Gastrocnemius medialis (tissue), 4 donors: ENCODE measurements at regions not wholly inside any gene's neighbourhood (a gene's known extent, or its start where the extent isn't known, plus 50 kb on each side); places are given as distances from the start of the nearest gene placed in this dataset.

Source experiments
- ATAC-seq, 2 donors: fragments of 150-250 bp; one replicate each; pipeline ENCODE4 v1.9.1; 2016
- DNase-seq, 2 donors: peaks; one replicate each; pipeline ENCODE4 v3.0.0-alpha.2; 2019
- H3K27ac ChIP-seq, 4 donors: fragments of 200-600 bp; sonication (generic); 1 replicate in 1 of 4; 2 replicates in 3 of 4; pipeline ENCODE4 v1.5.1; 2016 to 2018; ENCODE audit warnings: mild to moderate bottlenecking in 2 of 4, moderate library complexity in 1 of 4
- H3K27me3 ChIP-seq, 3 donors: fragments of 200-600 bp; sonication (generic) in 2 of 3; 1 replicate in 1 of 3; 2 replicates in 2 of 3; pipeline versions ENCODE4 v1.5.1 to v1.6.0; 2016 to 2019; ENCODE audit warnings: mild to moderate bottlenecking in 1 of 3, moderate library complexity in 1 of 3
- H3K36me3 ChIP-seq, 2 donors: fragments of 200-600 bp; sonication (generic) in 1 of 2; one replicate each; pipeline ENCODE4 v1.5.1; 2017 to 2018
- H3K4me1 ChIP-seq, 2 donors: fragments of 200-600 bp; sonication (generic) in 1 of 2; one replicate each; pipeline ENCODE4 v1.5.1; 2016 to 2017; ENCODE audit warnings: mild to moderate bottlenecking in 2 of 2
- H3K4me3 ChIP-seq, 4 donors: fragments of 200-600 bp; sonication (generic) in 3 of 4; 1 replicate in 1 of 4; 2 replicates in 3 of 4; pipeline ENCODE4 v1.5.1; 2016 to 2019; ENCODE audit warnings: mild to moderate bottlenecking in 2 of 4
- H3K9me3 ChIP-seq, 3 donors: fragments of 200-600 bp; sonication (generic) in 2 of 3; 1 replicate in 1 of 3; 2 replicates in 2 of 3; pipeline ENCODE4 v1.5.1; 2016 to 2019
- POLR2A ChIP-seq, 2 donors: fragments of 450-650 bp; IDR thresholded peaks; one replicate each; pipeline ENCODE4 v1.6.1; 2017; ENCODE audit warnings: antibody characterized with exemption in 2 of 2, mild to moderate bottlenecking in 2 of 2, moderate library complexity in 2 of 2
- in situ Hi-C, 4 donors: fragments of 200-750 bp; cut with MboI; loops; one replicate each; pipeline versions ENCODE4 v1.15.0 to v1.8.0; 2017; ENCODE audit warnings: low sequenced_read_pairs in 4 of 4
- intact Hi-C: fragments of 100-400 bp; cut with DNase I; formaldehyde crosslinking; loops from one replicate; pipeline ENCODE4 v1.15.1; 2023; ENCODE audit warnings: low total_unique reads
- TF ChIP-seq, protein P1 (sequence below), 5 experiments: fragments of 450-650 bp in 3 of 5; fragments of 200-600 bp in 2 of 5; sonication (generic) in 2 of 5; IDR thresholded peaks in 4 of 5; conservative IDR thresholded peaks in 1 of 5; 1 replicate in 4 of 5; 2 replicates in 1 of 5; pipeline ENCODE4 v1.5.1; 2016 to 2019; ENCODE audit warnings: antibody characterized with exemption in 5 of 5, mild to moderate bottlenecking in 3 of 5, moderate library complexity in 3 of 5

- Histone ChIP-seq H3K36me3 (no peaks in the 10 kb centered on the region), H3K27me3 (no peaks in the 10 kb centered on the region), H3K4me3 (no peak overlapping the region), H3K9me3 (no peaks in the 10 kb centered on the region), H3K4me1 (no peaks in the 10 kb centered on the region), H3K27ac (no peak overlapping the region)
- DNase-seq (no peak), ATAC-seq (no peak)
- in situ Hi-C loops (loop anchor here in 3 of 4 donors (10.0 kb wide), 3 partner anchors 231 to 251 kb away; no protein-coding TSS in a partner anchor), intact Hi-C loops (no loop called here)
- TF ChIP-seq, protein P1, sequence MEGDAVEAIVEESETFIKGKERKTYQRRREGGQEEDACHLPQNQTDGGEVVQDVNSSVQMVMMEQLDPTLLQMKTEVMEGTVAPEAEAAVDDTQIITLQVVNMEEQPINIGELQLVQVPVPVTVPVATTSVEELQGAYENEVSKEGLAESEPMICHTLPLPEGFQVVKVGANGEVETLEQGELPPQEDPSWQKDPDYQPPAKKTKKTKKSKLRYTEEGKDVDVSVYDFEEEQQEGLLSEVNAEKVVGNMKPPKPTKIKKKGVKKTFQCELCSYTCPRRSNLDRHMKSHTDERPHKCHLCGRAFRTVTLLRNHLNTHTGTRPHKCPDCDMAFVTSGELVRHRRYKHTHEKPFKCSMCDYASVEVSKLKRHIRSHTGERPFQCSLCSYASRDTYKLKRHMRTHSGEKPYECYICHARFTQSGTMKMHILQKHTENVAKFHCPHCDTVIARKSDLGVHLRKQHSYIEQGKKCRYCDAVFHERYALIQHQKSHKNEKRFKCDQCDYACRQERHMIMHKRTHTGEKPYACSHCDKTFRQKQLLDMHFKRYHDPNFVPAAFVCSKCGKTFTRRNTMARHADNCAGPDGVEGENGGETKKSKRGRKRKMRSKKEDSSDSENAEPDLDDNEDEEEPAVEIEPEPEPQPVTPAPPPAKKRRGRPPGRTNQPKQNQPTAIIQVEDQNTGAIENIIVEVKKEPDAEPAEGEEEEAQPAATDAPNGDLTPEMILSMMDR (IDR thresholded peaks at IDR 0.05 in 4 of 5, conservative IDR thresholded peaks at IDR 0.05 in 1 of 5): no peak
- no peak for TF ChIP-seq POLR2A (IDR thresholded peaks at IDR 0.05)
Measured at GRCh38 chr21:17673261-17674020, 60.7 kb upstream of the BTG3 start.

- no peaks in the 10 kb centered on the region for H3K4me1 ChIP-seq
- H3K27ac ChIP-seq: no peak overlapping the region
- H3K36me3 ChIP-seq: no peaks in the 10 kb centered on the region
- no peak for DNase-seq
- no peaks in the 10 kb centered on the region for H3K9me3 ChIP-seq
- TF ChIP-seq, protein P1 (IDR thresholded peaks at IDR 0.05 in 4 of 5, conservative IDR thresholded peaks at IDR 0.05 in 1 of 5): no peak
- TF ChIP-seq POLR2A (IDR thresholded peaks at IDR 0.05): no peak
- H3K27me3 ChIP-seq: no peaks in the 10 kb centered on the region
- no peak overlapping the region for H3K4me3 ChIP-seq
- in situ Hi-C loops: loop anchor here in 3 of 4 donors (10.0 kb wide), 3 partner anchors 233 to 253 kb away; no protein-coding TSS in a partner anchor
- intact Hi-C loops: no loop called here
- ATAC-seq: no peak
Measured at GRCh38 chr21:17671733-17672132, 59.0 kb upstream of the BTG3 start.

DNA sequence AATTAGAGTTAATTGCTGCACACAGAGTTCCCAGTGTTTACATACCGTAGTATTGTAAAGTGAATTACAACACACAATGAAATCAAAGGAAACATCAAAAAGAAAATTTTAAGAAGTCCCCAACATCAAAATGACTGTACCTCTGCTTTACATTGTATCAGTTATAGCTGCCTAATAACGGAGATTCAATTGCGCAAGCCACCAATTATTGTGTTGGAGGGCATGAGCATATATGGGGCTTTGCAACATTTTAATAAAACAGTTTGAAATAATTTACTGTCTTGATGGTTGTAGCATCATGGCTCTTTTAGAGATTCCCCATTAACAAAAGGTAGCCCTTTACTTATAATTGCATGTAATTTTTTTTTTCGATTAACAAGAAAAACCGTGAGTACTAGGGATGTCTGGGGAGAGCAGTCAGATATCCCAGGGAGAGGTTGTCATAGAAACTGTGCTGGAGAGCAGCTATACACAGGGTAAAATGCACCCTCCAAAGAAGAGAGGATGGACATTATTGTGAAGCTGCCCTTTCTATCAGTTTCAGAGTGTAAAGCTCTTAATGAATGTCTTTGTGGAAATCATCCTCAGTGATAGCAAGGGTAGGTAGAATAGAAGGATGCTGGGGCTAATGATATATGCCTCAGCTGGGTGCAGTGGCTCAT is 55.9 kb upstream of the BTG3 start:
- Histone ChIP-seq H3K4me3 (no peak overlapping the region), H3K4me1 (no peaks in the 10 kb centered on the region), H3K36me3 (no peaks in the 10 kb centered on the region), H3K9me3 (no peaks in the 10 kb centered on the region), H3K27me3 (no peaks in the 10 kb centered on the region), H3K27ac (no peak overlapping the region)
- DNase-seq: no peak
- no peak for ATAC-seq
- in situ Hi-C loops (no loop called here), intact Hi-C loops (no loop called here)
- TF ChIP-seq, protein P1 (IDR thresholded peaks at IDR 0.05 in 4 of 5, conservative IDR thresholded peaks at IDR 0.05 in 1 of 5): no peak
- TF ChIP-seq POLR2A (IDR thresholded peaks at IDR 0.05): no peak

GRCh38 chr21:17667256-17667655 is 54.6 kb upstream of the BTG3 start:
- Histone ChIP-seq H3K4me3 (no peak overlapping the region), H3K27ac (no peak overlapping the region), H3K9me3 (no peaks in the 10 kb centered on the region), H3K4me1 (no peaks in the 10 kb centered on the region), H3K27me3 (no peaks in the 10 kb centered on the region), H3K36me3 (no peaks in the 10 kb centered on the region)
- no peak for ATAC-seq
- in situ Hi-C loops: no loop called here
- TF ChIP-seq, protein P1 (IDR thresholded peaks at IDR 0.05 in 4 of 5, conservative IDR thresholded peaks at IDR 0.05 in 1 of 5): no peak
- TF ChIP-seq POLR2A (IDR thresholded peaks at IDR 0.05): no peak
- no peak for DNase-seq
- intact Hi-C loops: no loop called here
